IPS-18c (cell line): ENCODE measurements at regions not wholly inside any gene's neighbourhood (a gene's known extent, or its start where the extent isn't known, plus 50 kb on each side); places are given as distances from the start of the nearest gene placed in this dataset.
"Not testable (repeated sequence)": the region's sequence is repeated elsewhere in the genome, so short reads cannot be mapped to it uniquely, and the experiment has no call there.

Experiments used
- H3K4me3 ChIP-seq: 2 replicates; pipeline ENCODE4 v1.7.0; 2013; ENCODE audit warnings: low read depth, mild to moderate bottlenecking, low read length, moderate library complexity; ENCODE audit not compliant: insufficient read depth
- H3K9me3 ChIP-seq: one replicate; pipeline ENCODE4 v1.6.1; 2013; ENCODE audit warnings: mild to moderate bottlenecking, low read length, moderate library complexity; ENCODE audit not compliant: control insufficient read depth, insufficient read depth

DNA sequence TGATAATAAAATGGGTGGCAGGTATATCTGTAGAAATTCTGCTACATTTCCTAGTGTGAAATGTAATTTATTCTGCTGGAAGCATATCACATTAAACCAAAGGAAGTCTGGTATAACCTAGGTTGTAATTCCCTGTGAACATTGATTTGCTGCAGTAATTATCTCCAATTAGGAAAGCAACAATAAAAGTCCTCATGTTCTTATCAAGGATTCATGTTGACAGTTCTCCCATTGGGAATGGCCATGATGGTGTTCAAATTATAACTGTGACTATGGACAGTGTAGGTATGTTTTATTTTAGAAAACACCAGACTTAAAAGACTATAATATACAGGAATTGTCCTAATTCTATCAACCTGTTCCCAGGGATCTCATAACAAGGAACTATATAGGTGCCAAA is 513.5 kb upstream of the MIR17HG start:
- Histone ChIP-seq H3K4me3 (no peak overlapping the region), H3K9me3 (no peaks in the 10 kb centered on the region)

DNA sequence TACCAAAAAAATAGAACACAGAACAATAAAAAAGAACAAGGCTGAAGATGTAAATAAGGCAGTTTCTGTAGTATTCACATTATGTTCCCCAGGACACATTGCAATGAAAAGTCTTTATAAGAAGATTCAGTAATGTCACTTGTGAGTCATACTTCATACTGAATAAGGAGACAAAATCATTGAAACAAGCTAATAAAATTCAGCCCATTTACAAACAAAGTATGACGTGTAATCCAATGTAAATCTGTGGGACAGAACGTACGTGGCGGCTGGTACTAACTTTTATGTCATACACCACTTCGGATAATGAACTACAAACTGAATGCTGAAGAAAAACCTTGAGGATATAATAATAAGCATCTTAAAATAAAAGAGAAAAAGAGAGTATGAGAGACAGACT is 512.8 kb upstream of the MIR17HG start:
- Histone ChIP-seq H3K4me3 (no peak overlapping the region), H3K9me3 (no peaks in the 10 kb centered on the region)

- no peaks in the 10 kb centered on the region for H3K9me3 ChIP-seq
- no peak overlapping the region for H3K4me3 ChIP-seq
Measured at GRCh38 chr13:90835826-90836225, 511.7 kb upstream of the MIR17HG start.

DNA sequence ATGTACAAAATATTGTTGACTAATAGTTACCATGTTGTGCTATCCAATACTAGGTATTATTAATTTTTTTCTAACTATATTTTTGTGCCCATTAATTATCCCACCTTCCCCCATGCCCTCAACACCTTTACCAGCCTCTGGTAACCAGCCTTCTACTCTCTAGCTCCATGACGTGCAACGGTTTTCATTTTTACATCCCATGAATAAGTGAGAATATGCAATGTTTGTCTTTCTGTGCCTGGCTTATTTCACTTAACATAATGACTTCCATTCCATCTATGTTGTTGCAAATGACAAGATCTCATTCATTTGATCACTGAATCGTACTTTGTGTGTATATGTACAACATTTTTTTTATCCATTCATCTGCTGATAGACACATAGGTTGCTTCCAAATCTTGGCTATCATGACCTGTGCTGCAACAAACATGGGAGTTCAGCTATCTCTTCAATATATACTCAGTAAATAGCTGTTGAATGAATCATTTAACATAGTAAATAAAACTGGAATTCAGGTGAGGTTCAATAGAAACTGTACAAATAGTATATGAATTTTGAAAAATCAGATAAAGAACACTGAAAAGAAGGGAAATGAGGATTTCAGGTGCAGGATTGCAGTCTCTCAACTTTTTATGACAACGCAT is 509.0 kb upstream of the MIR17HG start:
- H3K4me3 ChIP-seq, result no peak overlapping the region
- no peaks in the 10 kb centered on the region for H3K9me3 ChIP-seq

GRCh38 chr13:90839061-90839460 is 508.4 kb upstream of the MIR17HG start:
- Histone ChIP-seq H3K9me3 (no peaks in the 10 kb centered on the region), H3K4me3 (no peak overlapping the region)

- no peak overlapping the region for H3K4me3 ChIP-seq
- H3K9me3 ChIP-seq, result no peaks in the 10 kb centered on the region
Measured at GRCh38 chr13:90846936-90847335, 500.6 kb upstream of the MIR17HG start.

DNA sequence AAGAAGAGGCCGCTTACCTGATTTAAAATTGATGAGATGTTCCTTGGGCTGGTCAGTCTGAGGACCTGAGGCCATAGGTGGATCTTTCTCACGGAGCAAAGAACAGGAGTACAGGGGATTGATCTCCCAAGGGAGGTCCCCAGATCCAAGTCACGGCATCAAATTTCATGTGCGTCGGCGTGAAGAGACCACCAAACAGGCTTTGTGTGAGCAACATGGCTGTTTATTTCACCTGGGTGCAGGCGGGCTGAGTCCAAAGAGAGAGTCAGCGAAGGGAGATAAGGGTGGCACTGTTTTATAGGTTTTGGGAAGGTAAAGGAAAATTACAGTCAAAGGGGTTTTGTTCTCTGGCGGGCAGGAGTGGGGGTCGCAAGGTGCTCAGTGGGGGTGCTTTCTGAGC is 493.8 kb upstream of the MIR17HG start:
- peak overlapping the region; percentile 34; the same call in 1 of the 2 replicates for H3K4me3 ChIP-seq

GRCh38 chr13:90857921-90858320 is 489.6 kb upstream of the MIR17HG start:
- no peaks in the 10 kb centered on the region for H3K9me3 ChIP-seq
- no peak overlapping the region for H3K4me3 ChIP-seq

More for the DNA sequence above, 493.8 kb upstream of the MIR17HG start:
- H3K9me3 ChIP-seq, result not testable (repeated sequence)

- H3K4me3 ChIP-seq, result no peak overlapping the region
- no peaks in the 10 kb centered on the region for H3K9me3 ChIP-seq
Measured at GRCh38 chr13:90866006-90866405, 481.5 kb upstream of the MIR17HG start.

- Histone ChIP-seq H3K9me3 (no peaks in the 10 kb centered on the region), H3K4me3 (no peak overlapping the region)
Measured at GRCh38 chr13:90867336-90867683, 480.2 kb upstream of the MIR17HG start.

GRCh38 chr13:90868321-90868920 is 479.1 kb upstream of the MIR17HG start:
- no peaks in the 10 kb centered on the region for H3K9me3 ChIP-seq

GRCh38 chr13:90869580-90869979 is 477.9 kb upstream of the MIR17HG start:
- Histone ChIP-seq H3K4me3 (no peak overlapping the region), H3K9me3 (no peaks in the 10 kb centered on the region)

More at GRCh38 chr13:90868321-90868920, 479.1 kb upstream of the MIR17HG start:
- no peak overlapping the region for H3K4me3 ChIP-seq

GRCh38 chr13:90872491-90873025 is 474.9 kb upstream of the MIR17HG start:
- Histone ChIP-seq H3K4me3 (no peak overlapping the region), H3K9me3 (no peaks in the 10 kb centered on the region)

- H3K4me3 ChIP-seq, result no peak overlapping the region
Measured at GRCh38 chr13:90880790-90881189, 466.7 kb upstream of the MIR17HG start.

DNA sequence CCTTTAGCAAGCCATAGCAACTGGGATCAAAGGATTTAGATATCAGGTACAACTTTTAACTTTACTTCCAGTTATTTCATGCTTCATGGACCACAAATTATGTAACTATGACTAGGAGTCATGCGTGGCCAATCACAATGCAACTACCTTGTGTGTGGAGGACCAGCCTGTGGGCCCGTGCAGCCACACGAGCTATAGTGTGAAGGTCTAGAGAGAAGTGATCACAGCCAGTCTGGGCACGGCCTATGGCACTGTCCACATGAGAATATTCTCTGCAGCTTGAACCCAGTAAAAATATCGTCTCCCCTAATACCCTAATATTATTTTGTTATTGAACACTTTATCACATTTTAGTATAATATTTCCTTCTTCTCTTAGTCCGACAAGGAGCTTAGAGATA is 464.9 kb upstream of the MIR17HG start:
- H3K4me3 ChIP-seq, result no peak overlapping the region
- H3K9me3 ChIP-seq, result no peaks in the 10 kb centered on the region

More at GRCh38 chr13:90880790-90881189, 466.7 kb upstream of the MIR17HG start:
- H3K9me3 ChIP-seq, result no peaks in the 10 kb centered on the region

- Histone ChIP-seq H3K4me3 (no peak overlapping the region), H3K9me3 (no peaks in the 10 kb centered on the region)
Measured at GRCh38 chr13:90883592-90883991, 463.9 kb upstream of the MIR17HG start.

DNA sequence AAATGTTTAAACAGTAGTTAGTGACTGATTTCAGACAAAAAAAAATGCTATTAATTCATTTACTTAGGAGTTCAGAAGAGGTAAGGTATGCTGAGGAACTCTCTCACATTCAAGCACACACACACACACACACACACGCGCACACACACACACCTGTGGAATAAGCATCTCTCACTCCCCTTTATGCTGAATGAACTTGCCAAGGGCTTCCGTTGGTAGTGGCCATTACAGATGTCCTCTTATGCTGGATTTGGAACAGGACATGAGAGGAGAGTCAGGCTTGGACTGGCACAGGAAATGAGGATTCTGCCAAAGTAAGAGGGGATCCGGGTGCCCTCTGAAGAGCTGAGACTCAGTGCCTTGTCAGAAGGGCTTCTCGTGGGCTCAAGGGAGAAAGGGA is 463.4 kb upstream of the MIR17HG start:
- Histone ChIP-seq H3K9me3 (no peaks in the 10 kb centered on the region), H3K4me3 (no peak overlapping the region)

DNA sequence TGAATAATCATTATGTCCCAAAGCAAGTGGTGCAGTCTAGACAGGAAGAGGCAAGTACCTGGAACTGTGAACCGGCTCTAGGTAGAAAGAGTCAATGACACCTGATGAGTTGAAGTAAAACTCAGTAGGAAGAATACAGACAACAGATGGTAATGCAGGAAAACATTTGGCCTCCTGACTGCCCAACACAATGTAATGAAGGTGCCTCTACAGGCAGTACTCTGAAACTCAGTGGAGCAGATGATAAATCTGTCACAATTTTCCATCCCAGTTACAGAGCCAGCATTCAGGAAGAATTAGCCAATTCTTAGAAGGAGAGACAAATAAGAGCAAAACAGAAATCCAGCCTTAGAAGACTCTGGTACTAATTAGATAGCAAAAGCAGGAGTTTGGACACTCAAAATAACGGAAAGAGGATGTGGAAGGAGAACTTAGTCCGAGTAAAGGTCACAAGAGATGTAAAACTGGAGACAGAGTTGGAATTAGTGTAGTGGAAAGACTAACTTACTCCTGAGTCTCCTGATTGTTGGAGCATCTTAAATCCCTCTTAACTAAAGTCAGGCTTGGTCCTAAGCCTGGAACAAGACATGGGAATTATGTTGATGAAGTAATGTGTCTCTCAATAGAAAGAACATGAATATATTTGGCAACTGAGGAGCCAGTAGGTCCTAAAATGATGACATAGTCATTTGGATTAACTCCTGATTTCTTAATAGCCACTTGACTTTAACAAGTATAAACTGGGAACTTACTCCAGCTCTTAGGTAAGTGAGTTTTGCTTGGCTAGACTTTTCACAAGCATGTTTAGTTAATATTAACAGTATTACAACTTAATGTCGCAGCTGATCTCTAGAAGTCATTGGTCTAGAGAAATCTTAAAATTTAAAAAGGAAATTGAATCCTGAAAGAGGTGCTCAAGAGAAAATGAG is 457.3 kb upstream of the MIR17HG start:
- Histone ChIP-seq H3K4me3 (no peak overlapping the region), H3K9me3 (no peaks in the 10 kb centered on the region)
